Adipocyte (in vitro differentiated cells): ENCODE measurements at regions not wholly inside any gene's neighbourhood (a gene's known extent, or its start where the extent isn't known, plus 50 kb on each side); places are given as distances from the start of the nearest gene placed in this dataset.
"Not testable (repeated sequence)": the region's sequence is repeated elsewhere in the genome, so short reads cannot be mapped to it uniquely, and the experiment has no call there.

Source experiments
- DNase-seq: peaks from one replicate; pipeline ENCODE4 v3.0.0-alpha.2; 2015; ENCODE audit warnings: low read depth
- H3K27me3 ChIP-seq: replicated peaks from 2 replicates; pipeline ENCODE4 v1.7.0; 2013; ENCODE audit warnings: mild to moderate bottlenecking, low read length, moderate library complexity; ENCODE audit not compliant: control insufficient read depth, insufficient read depth
- H3K36me3 ChIP-seq: 2 replicates; pipeline ENCODE4 v1.7.0; 2013; ENCODE audit warnings: low read length, mild to moderate bottlenecking, moderate library complexity; ENCODE audit not compliant: control insufficient read depth, insufficient read depth, severe bottlenecking
- H3K4me1 ChIP-seq: 2 replicates; pipeline ENCODE4 v1.7.0; 2013; ENCODE audit warnings: mild to moderate bottlenecking, low read length, moderate library complexity; ENCODE audit not compliant: control insufficient read depth, insufficient read depth
- H3K4me3 ChIP-seq: 2 replicates; pipeline ENCODE4 v1.7.0; 2013; ENCODE audit warnings: mild to moderate bottlenecking, low read length, moderate library complexity
- H3K9ac ChIP-seq: 2 replicates; pipeline ENCODE4 v1.7.0; 2013; ENCODE audit warnings: mild to moderate bottlenecking, low read length, moderate library complexity
- H3K9me3 ChIP-seq: 2 replicates; pipeline ENCODE4 v1.7.0; 2013; ENCODE audit warnings: mild to moderate bottlenecking, low read length, moderate library complexity; ENCODE audit not compliant: control insufficient read depth

GRCh38 chr3:115204475-115204874, 57.4 kb upstream of the ZBTB20 start:
- no peak overlapping the region for H3K9ac ChIP-seq
- no peaks in the 10 kb centered on the region for H3K36me3 ChIP-seq
- no peaks in the 10 kb centered on the region for H3K9me3 ChIP-seq
- H3K27me3 ChIP-seq, result no peaks in the 10 kb centered on the region
- H3K4me1 ChIP-seq, result no peaks in the 10 kb centered on the region
- no peak overlapping the region for H3K4me3 ChIP-seq
- DNase-seq, result no peak

- no peaks in the 10 kb centered on the region for H3K36me3 ChIP-seq
- no peak for DNase-seq
- no peak overlapping the region for H3K4me3 ChIP-seq
- H3K9me3 ChIP-seq, result no peaks in the 10 kb centered on the region
- H3K27me3 ChIP-seq, result no peaks in the 10 kb centered on the region
- H3K4me1 ChIP-seq, result no peaks in the 10 kb centered on the region
- no peak overlapping the region for H3K9ac ChIP-seq
Measured at GRCh38 chr3:115208066-115208750, 61.1 kb upstream of the ZBTB20 start.

GRCh38 chr3:115211810-115212492, 64.9 kb upstream of the ZBTB20 start:
- DNase-seq, result no peak
- Histone ChIP-seq H3K9me3 (no peaks in the 10 kb centered on the region), H3K4me3 (no peak overlapping the region), H3K9ac (no peak overlapping the region), H3K4me1 (no peaks in the 10 kb centered on the region), H3K36me3 (no peaks in the 10 kb centered on the region), H3K27me3 (no peaks in the 10 kb centered on the region)

- no peak overlapping the region for H3K9ac ChIP-seq
- H3K27me3 ChIP-seq, result no peaks in the 10 kb centered on the region
- no peak overlapping the region for H3K4me3 ChIP-seq
- DNase-seq, result no peak
- H3K4me1 ChIP-seq, result peaks cover under 1% of the 10 kb centered on the region
- no peaks in the 10 kb centered on the region for H3K9me3 ChIP-seq
- H3K36me3 ChIP-seq, result no peaks in the 10 kb centered on the region
Measured at GRCh38 chr3:115212615-115213014, 65.5 kb upstream of the ZBTB20 start.

GRCh38 chr3:115213052-115213451, 66.0 kb upstream of the ZBTB20 start:
- not testable (repeated sequence) for H3K36me3 ChIP-seq, H3K9ac ChIP-seq, H3K4me1 ChIP-seq, H3K4me3 ChIP-seq, H3K27me3 ChIP-seq, H3K9me3 ChIP-seq, DNase-seq

GRCh38 chr3:115217292-115217677, 70.2 kb upstream of the ZBTB20 start:
- Histone ChIP-seq H3K9me3 (no peaks in the 10 kb centered on the region), H3K4me1 (peaks cover 8% of the 10 kb centered on the region), H3K36me3 (no peaks in the 10 kb centered on the region), H3K4me3 (no peak overlapping the region), H3K9ac (no peak overlapping the region), H3K27me3 (no peaks in the 10 kb centered on the region)
- DNase-seq, result no peak

- Histone ChIP-seq H3K9me3 (no peaks in the 10 kb centered on the region), H3K9ac (no peak overlapping the region), H3K36me3 (no peaks in the 10 kb centered on the region), H3K4me3 (peak overlapping the region; percentile 54), H3K4me1 (peaks cover 8% of the 10 kb centered on the region), H3K27me3 (no peaks in the 10 kb centered on the region)
- peak; percentile 89 for DNase-seq
Measured at GRCh38 chr3:115217678-115218451, 70.8 kb upstream of the ZBTB20 start.

GRCh38 chr3:115218859-115219258, 71.8 kb upstream of the ZBTB20 start:
- H3K36me3 ChIP-seq, result no peaks in the 10 kb centered on the region
- DNase-seq, result no peak
- no peak overlapping the region for H3K9ac ChIP-seq
- H3K4me3 ChIP-seq, result no peak overlapping the region
- H3K9me3 ChIP-seq, result no peaks in the 10 kb centered on the region
- H3K4me1 ChIP-seq, result peaks cover 8% of the 10 kb centered on the region
- H3K27me3 ChIP-seq, result no peaks in the 10 kb centered on the region

- H3K4me1 ChIP-seq, result peaks cover 25% of the 10 kb centered on the region
- no peak overlapping the region for H3K9ac ChIP-seq
- H3K9me3 ChIP-seq, result no peaks in the 10 kb centered on the region
- no peaks in the 10 kb centered on the region for H3K36me3 ChIP-seq
- no peak for DNase-seq
- no peak overlapping the region for H3K4me3 ChIP-seq
- H3K27me3 ChIP-seq, result no peaks in the 10 kb centered on the region
Measured at GRCh38 chr3:115224687-115225086, 77.6 kb upstream of the ZBTB20 start.

- no peaks in the 10 kb centered on the region for H3K36me3 ChIP-seq
- no peaks in the 10 kb centered on the region for H3K9me3 ChIP-seq
- no peak for DNase-seq
- H3K27me3 ChIP-seq, result no peaks in the 10 kb centered on the region
- no peak overlapping the region for H3K9ac ChIP-seq
- peaks cover 31% of the 10 kb centered on the region for H3K4me1 ChIP-seq
- H3K4me3 ChIP-seq, result no peak overlapping the region
Measured at GRCh38 chr3:115226844-115227445, 79.9 kb upstream of the ZBTB20 start.

- Histone ChIP-seq H3K9ac (no peak overlapping the region), H3K27me3 (no peaks in the 10 kb centered on the region), H3K4me3 (no peak overlapping the region), H3K9me3 (no peaks in the 10 kb centered on the region), H3K4me1 (peaks cover 31% of the 10 kb centered on the region), H3K36me3 (no peaks in the 10 kb centered on the region)
- DNase-seq, result no peak
Measured at GRCh38 chr3:115227461-115227860, 80.4 kb upstream of the ZBTB20 start.
